ENCODE measurements at regions not wholly inside any gene's neighbourhood (a gene's known extent, or its start where the extent isn't known, plus 50 kb on each side); places are given as distances from the start of the nearest gene placed in this dataset.

DNA sequence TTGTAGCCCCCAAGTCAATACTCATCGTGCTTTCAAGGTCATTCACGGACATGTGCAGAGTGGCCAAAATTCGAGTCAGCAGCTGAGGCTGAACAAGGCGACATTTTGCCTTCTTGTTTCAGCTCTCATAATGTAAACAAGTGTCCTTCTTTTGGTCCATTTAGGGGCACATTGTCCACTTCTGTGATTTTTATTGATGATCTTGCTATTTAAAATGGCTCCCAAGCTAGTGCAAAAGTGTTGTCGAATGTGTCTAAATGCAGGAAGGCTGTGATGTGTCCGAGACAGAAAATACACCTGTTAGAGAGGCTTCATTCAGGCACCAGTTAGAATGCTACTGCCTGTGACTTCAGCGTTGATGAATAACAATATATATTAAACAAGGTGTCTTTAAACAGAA is 405.9 kb downstream of the IRS2 start:
- dilution Hi-C loops (cut with MboI; ENCODE audit: extremely low pct_ligation_motif_present, low sequenced_read_pairs), result no loop called here
- peaks cover 12% of the 10 kb centered on the region for H3K4me1 ChIP-seq (ENCODE audit: control insufficient read depth, extremely low read depth, insufficient read depth, low read length)
- no peak overlapping the region for H3K27ac ChIP-seq (ENCODE audit: control insufficient read depth, insufficient read depth, low read length)
- no peak overlapping the region for H3K4me2 ChIP-seq (ENCODE audit: control insufficient read depth, extremely low read depth, insufficient read depth, low read depth, low read length)
- H3K79me2 ChIP-seq (ENCODE audit: control insufficient read depth, insufficient read depth, low read length), result no peaks in the 10 kb centered on the region
- TF ChIP-seq, protein P1, sequence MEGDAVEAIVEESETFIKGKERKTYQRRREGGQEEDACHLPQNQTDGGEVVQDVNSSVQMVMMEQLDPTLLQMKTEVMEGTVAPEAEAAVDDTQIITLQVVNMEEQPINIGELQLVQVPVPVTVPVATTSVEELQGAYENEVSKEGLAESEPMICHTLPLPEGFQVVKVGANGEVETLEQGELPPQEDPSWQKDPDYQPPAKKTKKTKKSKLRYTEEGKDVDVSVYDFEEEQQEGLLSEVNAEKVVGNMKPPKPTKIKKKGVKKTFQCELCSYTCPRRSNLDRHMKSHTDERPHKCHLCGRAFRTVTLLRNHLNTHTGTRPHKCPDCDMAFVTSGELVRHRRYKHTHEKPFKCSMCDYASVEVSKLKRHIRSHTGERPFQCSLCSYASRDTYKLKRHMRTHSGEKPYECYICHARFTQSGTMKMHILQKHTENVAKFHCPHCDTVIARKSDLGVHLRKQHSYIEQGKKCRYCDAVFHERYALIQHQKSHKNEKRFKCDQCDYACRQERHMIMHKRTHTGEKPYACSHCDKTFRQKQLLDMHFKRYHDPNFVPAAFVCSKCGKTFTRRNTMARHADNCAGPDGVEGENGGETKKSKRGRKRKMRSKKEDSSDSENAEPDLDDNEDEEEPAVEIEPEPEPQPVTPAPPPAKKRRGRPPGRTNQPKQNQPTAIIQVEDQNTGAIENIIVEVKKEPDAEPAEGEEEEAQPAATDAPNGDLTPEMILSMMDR (optimal IDR thresholded peaks at IDR 0.05 in 1 of 3, IDR thresholded peaks at IDR 0.05 in 1 of 3, conservative IDR thresholded peaks at IDR 0.05 in 1 of 3; ENCODE audit: extremely low read depth in 1 of 3, insufficient read depth in 2 of 3, low read length in 3 of 3), result no peak
- TF ChIP-seq EZH2 (IDR thresholded peaks at IDR 0.05; ENCODE audit: low read length), result no peak
- no peaks in the 10 kb centered on the region for H3K9me1 ChIP-seq (ENCODE audit: control insufficient read depth, extremely low read depth, insufficient read depth, low read length)
- no peak for FAIRE-seq
- no peak overlapping the region for H2AFZ ChIP-seq (ENCODE audit: control insufficient read depth, low read length)
- no peak overlapping the region for H3K4me3 ChIP-seq (ENCODE audit: control insufficient read depth in 2 of 3, extremely low read depth in 1 of 3, insufficient read depth in 2 of 3, low read depth in 1 of 3, low read length in 3 of 3)
- H4K20me1 ChIP-seq (ENCODE audit: control insufficient read depth, extremely low read depth, insufficient read depth, low read length), result no peaks in the 10 kb centered on the region
- H3K36me3 ChIP-seq (ENCODE audit: control insufficient read depth in 2 of 2, extremely low read depth in 1 of 2, insufficient read depth in 2 of 2, low read length in 2 of 2), result no peaks in the 10 kb centered on the region
- H3K27me3 ChIP-seq (ENCODE audit: control insufficient read depth, extremely low read depth, insufficient read depth, low read length), result no peaks in the 10 kb centered on the region
- DNase-seq (ENCODE audit: low read depth, low spot score), result no peak
- H3K9ac ChIP-seq (ENCODE audit: control insufficient read depth, extremely low read depth, insufficient read depth, low read length), result no peak overlapping the region
- no peaks in the 10 kb centered on the region for H3K9me3 ChIP-seq (ENCODE audit: control insufficient read depth, low read depth, low read length)

- no peaks in the 10 kb centered on the region for H3K36me3 ChIP-seq (ENCODE audit: control insufficient read depth in 2 of 2, extremely low read depth in 1 of 2, insufficient read depth in 2 of 2, low read length in 2 of 2)
Measured at GRCh38 chr13:109379930-109380329, 406.5 kb downstream of the IRS2 start.

More at GRCh38 chr13:109379930-109380329, 406.5 kb downstream of the IRS2 start:
- DNase-seq (ENCODE audit: low read depth, low spot score), result no peak
- Histone ChIP-seq H3K4me1 (ENCODE audit: control insufficient read depth, extremely low read depth, insufficient read depth, low read length) (peaks cover 12% of the 10 kb centered on the region), H3K4me2 (ENCODE audit: control insufficient read depth, extremely low read depth, insufficient read depth, low read depth, low read length) (no peak overlapping the region), H3K27ac (ENCODE audit: control insufficient read depth, insufficient read depth, low read length) (no peak overlapping the region), H3K79me2 (ENCODE audit: control insufficient read depth, insufficient read depth, low read length) (no peaks in the 10 kb centered on the region), H2AFZ (ENCODE audit: control insufficient read depth, low read length) (no peak overlapping the region), H3K9me1 (ENCODE audit: control insufficient read depth, extremely low read depth, insufficient read depth, low read length) (no peaks in the 10 kb centered on the region), H3K27me3 (ENCODE audit: control insufficient read depth, extremely low read depth, insufficient read depth, low read length) (no peaks in the 10 kb centered on the region), H3K9me3 (ENCODE audit: control insufficient read depth, low read depth, low read length) (no peaks in the 10 kb centered on the region), H3K4me3 (ENCODE audit: control insufficient read depth in 2 of 3, extremely low read depth in 1 of 3, insufficient read depth in 2 of 3, low read depth in 1 of 3, low read length in 3 of 3) (no peak overlapping the region), H3K9ac (ENCODE audit: control insufficient read depth, extremely low read depth, insufficient read depth, low read length) (no peak overlapping the region), H4K20me1 (ENCODE audit: control insufficient read depth, extremely low read depth, insufficient read depth, low read length) (no peaks in the 10 kb centered on the region)
- TF ChIP-seq, protein P1 (optimal IDR thresholded peaks at IDR 0.05 in 1 of 3, IDR thresholded peaks at IDR 0.05 in 1 of 3, conservative IDR thresholded peaks at IDR 0.05 in 1 of 3; ENCODE audit: extremely low read depth in 1 of 3, insufficient read depth in 2 of 3, low read length in 3 of 3), result no peak
- no peak for TF ChIP-seq EZH2 (IDR thresholded peaks at IDR 0.05; ENCODE audit: low read length)
- FAIRE-seq, result no peak
- dilution Hi-C loops (cut with MboI; ENCODE audit: extremely low pct_ligation_motif_present, low sequenced_read_pairs), result no loop called here
